H1 (cell line): ENCODE measurements at regions not wholly inside any gene's neighbourhood (a gene's known extent, or its start where the extent isn't known, plus 50 kb on each side); places are given as distances from the start of the nearest gene placed in this dataset.

Source experiments
- CTCF ChIA-PET: fragments of 300-600 bp; sonication (Branson Sonifier 250); formaldehyde crosslinking; loops from one replicate; lab custom pipeline; 2021; ENCODE audit not compliant: partially characterized antibody; lab: Charles Lee
- POLR2A ChIA-PET: fragments of 300-600 bp; sonication (Branson Sonifier 250); formaldehyde crosslinking; loops from one replicate; lab custom pipeline; 2021; ENCODE audit warnings: inconsistent platforms; ENCODE audit not compliant: partially characterized antibody; lab: Charles Lee
- DNase-seq, 2 experiments: peaks; one replicate each; pipeline versions ENCODE4 v3.0.0 to v3.0.0-alpha.2; 2010 to 2022; ENCODE audit warnings: low spot score in 2 of 2, low read depth in 1 of 2, mixed read lengths in 1 of 2
- FAIRE-seq: peaks from 2 replicates; lab custom pipeline; 2011; peaks lifted over from hg19 to GRCh38; lab: Jason Lieb, UNC
- H2AFZ ChIP-seq: 2 replicates; pipeline ENCODE4 v1.8.1; 2012; ENCODE audit warnings: low read length, inconsistent platforms
- H2AK5ac ChIP-seq: 2 replicates; pipeline ENCODE4 v1.6.1; 2013; ENCODE audit warnings: low read depth, low read length
- H2BK120ac ChIP-seq: replicated peaks from 2 replicates; pipeline ENCODE3; 2013; ENCODE audit warnings: low read depth, low read length, inconsistent platforms
- H2BK12ac ChIP-seq: 2 replicates; pipeline ENCODE4 v1.6.1; 2013; ENCODE audit warnings: low read depth, low read length
- H2BK15ac ChIP-seq: 2 replicates; pipeline ENCODE4 v1.6.1; 2013; ENCODE audit warnings: low read length
- H2BK20ac ChIP-seq: 2 replicates; pipeline ENCODE4 v1.6.1; 2013; ENCODE audit warnings: low read length
- H2BK5ac ChIP-seq: 2 replicates; pipeline ENCODE4 v1.6.1; 2013; ENCODE audit warnings: low read depth, low read length
- H3K14ac ChIP-seq: 2 replicates; pipeline ENCODE4 v1.6.1; 2013; ENCODE audit warnings: inconsistent platforms; ENCODE audit not compliant: insufficient read length
- H3K18ac ChIP-seq: 2 replicates; pipeline ENCODE4 v1.6.1; 2013; ENCODE audit warnings: low read length; ENCODE audit errors: extremely low read depth
- H3K23ac ChIP-seq: 2 replicates; pipeline ENCODE4 v1.6.1; 2013; ENCODE audit warnings: inconsistent platforms; ENCODE audit not compliant: insufficient read length
- H3K23me2 ChIP-seq: 2 replicates; pipeline ENCODE4 v1.6.1; 2013; ENCODE audit warnings: low read depth, low read length
- H3K27ac ChIP-seq: 2 replicates; pipeline ENCODE4 v1.6.1; 2011; ENCODE audit warnings: low read depth, low read length, inconsistent platforms
- H3K27me3 ChIP-seq, 4 experiments: replicated peaks in 1 of 4; 1 replicate in 1 of 4; 2 replicates in 3 of 4; pipeline versions ENCODE4 v1.6.1 to v1.8.1; 2011 to 2013; ENCODE audit warnings: low read length in 3 of 4, mild to moderate bottlenecking in 3 of 4, inconsistent platforms in 2 of 4, mixed read lengths in 2 of 4, moderate library complexity in 1 of 4; ENCODE audit not compliant: control insufficient read depth in 3 of 4, insufficient read depth in 3 of 4; ENCODE audit errors: extremely low read depth in 1 of 4
- H3K36me3 ChIP-seq, 4 experiments: 2 replicates each; pipeline versions ENCODE4 v1.6.1 to v1.8.1; 2011 to 2013; ENCODE audit warnings: mild to moderate bottlenecking in 4 of 4, low read length in 3 of 4, moderate library complexity in 2 of 4, control low read depth in 1 of 4, inconsistent platforms in 1 of 4; ENCODE audit not compliant: insufficient read depth in 4 of 4, control insufficient read depth in 2 of 4
- H3K4ac ChIP-seq: replicated peaks from 2 replicates; pipeline ENCODE3; 2013; ENCODE audit warnings: low read length, low read depth, mixed read lengths, inconsistent platforms; ENCODE audit not compliant: insufficient read length
- H3K4me1 ChIP-seq, 4 experiments: replicated peaks in 1 of 4; 1 replicate in 1 of 4; 2 replicates in 3 of 4; pipeline versions ENCODE4 v1.6.1 to v1.8.1; 2011 to 2013; ENCODE audit warnings: low read length in 3 of 4, inconsistent platforms in 2 of 4, mixed read lengths in 1 of 4; ENCODE audit not compliant: insufficient read depth in 4 of 4, control insufficient read depth in 3 of 4
- H3K4me2 ChIP-seq, 2 experiments: 2 replicates each; pipeline versions ENCODE4 v1.6.1 to v1.8.1; 2011 to 2013; ENCODE audit warnings: low read depth in 2 of 2, low read length in 2 of 2, control low read depth in 1 of 2, inconsistent platforms in 1 of 2, mild to moderate bottlenecking in 1 of 2; ENCODE audit not compliant: insufficient read depth in 1 of 2
- H3K4me3 ChIP-seq, 4 experiments: fragments of 200-600, 300-600 bp in 1 of 4; sonication (generic), shearing (Covaris generic), sonication (Bioruptor Twin) in 1 of 4; 2 replicates each; pipeline versions ENCODE4 v1.5.1 to v1.8.1; 2011 to 2016; ENCODE audit warnings: low read length in 4 of 4, low read depth in 3 of 4, control low read depth in 2 of 4, inconsistent platforms in 2 of 4, mild to moderate bottlenecking in 2 of 4, mixed read lengths in 1 of 4, moderate library complexity in 1 of 4; ENCODE audit not compliant: insufficient read depth in 2 of 4; ENCODE audit errors: extremely low read depth in 1 of 4
- H3K56ac ChIP-seq: replicated peaks from 2 replicates; pipeline ENCODE3; 2013; ENCODE audit warnings: low read depth, mild to moderate bottlenecking, mixed read lengths, low read length, inconsistent platforms; ENCODE audit not compliant: insufficient read length
- H3K79me1 ChIP-seq: 2 replicates; pipeline ENCODE4 v1.6.1; 2013; ENCODE audit warnings: low read depth, low read length, control low read depth
- H3K79me2 ChIP-seq, 2 experiments: 2 replicates each; pipeline versions ENCODE4 v1.6.1 to v1.8.1; 2012 to 2013; ENCODE audit warnings: low read length in 2 of 2, mild to moderate bottlenecking in 2 of 2, inconsistent platforms in 1 of 2; ENCODE audit not compliant: insufficient read depth in 2 of 2, control insufficient read depth in 1 of 2
- H3K9ac ChIP-seq, 4 experiments: replicated peaks in 1 of 4; 1 replicate in 1 of 4; 2 replicates in 3 of 4; pipeline versions ENCODE4 v1.6.1 to v1.8.1; 2011 to 2013; ENCODE audit warnings: low read depth in 3 of 4, low read length in 3 of 4, control low read depth in 2 of 4, mild to moderate bottlenecking in 2 of 4, moderate library complexity in 2 of 4, inconsistent platforms in 1 of 4; ENCODE audit errors: extremely low read depth in 1 of 4
- H3K9me3 ChIP-seq, 2 experiments: 2 replicates each; pipeline versions ENCODE4 v1.6.1 to v1.8.1; 2012 to 2013; ENCODE audit warnings: mild to moderate bottlenecking in 2 of 2, moderate library complexity in 2 of 2, control low read depth in 1 of 2, inconsistent platforms in 1 of 2, low read depth in 1 of 2, low read length in 1 of 2, mixed read lengths in 1 of 2; ENCODE audit not compliant: insufficient read depth in 2 of 2
- H4K20me1 ChIP-seq, 2 experiments: replicated peaks in 1 of 2; 2 replicates each; pipeline versions ENCODE3 to v1.8.1; 2011 to 2013; ENCODE audit warnings: inconsistent platforms in 2 of 2, low read length in 2 of 2, mild to moderate bottlenecking in 1 of 2; ENCODE audit not compliant: insufficient read depth in 2 of 2, control insufficient read depth in 1 of 2
- H4K5ac ChIP-seq: 2 replicates; pipeline ENCODE4 v1.6.1; 2013; ENCODE audit warnings: low read length, low read depth, mixed read lengths, inconsistent platforms; ENCODE audit not compliant: insufficient read length
- H4K8ac ChIP-seq: 2 replicates; pipeline ENCODE4 v1.8.0; 2013; ENCODE audit warnings: mild to moderate bottlenecking, moderate library complexity, low read length, inconsistent platforms; ENCODE audit not compliant: insufficient read depth; ENCODE audit errors: extremely low read depth
- H4K91ac ChIP-seq: replicated peaks from 2 replicates; pipeline ENCODE3; 2013; ENCODE audit warnings: low read length, mixed read lengths, inconsistent platforms; ENCODE audit not compliant: insufficient read length
- GTF2F1 ChIP-seq: IDR thresholded peaks from 2 replicates; pipeline ENCODE4 v1.6.1; 2012; ENCODE audit warnings: low read depth, low read length, improper control_type of control experiment, borderline replicate concordance
- HDAC2 ChIP-seq, 2 experiments: fragments of 300-600 bp in 1 of 2; sonication (generic) in 1 of 2; IDR thresholded peaks; 2 replicates each; pipeline ENCODE4 v1.6.1; 2011 to 2012; ENCODE audit warnings: low read depth in 2 of 2, low read length in 2 of 2, mild to moderate bottlenecking in 2 of 2, moderate library complexity in 2 of 2, borderline replicate concordance in 1 of 2, inconsistent platforms in 1 of 2
- RXRA ChIP-seq: IDR thresholded peaks from 2 replicates; pipeline ENCODE4 v1.6.1; 2011; ENCODE audit warnings: low read depth, mild to moderate bottlenecking, low read length, moderate library complexity; ENCODE audit not compliant: insufficient read depth
- SIN3A ChIP-seq, 2 experiments: IDR thresholded peaks in 1 of 2; conservative IDR thresholded peaks in 1 of 2; 2 replicates each; pipeline ENCODE4 v1.6.1; 2011 to 2012; ENCODE audit warnings: low read length in 2 of 2, improper control_type of control experiment in 1 of 2, low read depth in 1 of 2, mild to moderate bottlenecking in 1 of 2
- SIX5 ChIP-seq: IDR thresholded peaks from 2 replicates; pipeline ENCODE4 v1.6.1; 2011; ENCODE audit warnings: mild to moderate bottlenecking, low read depth, low read length
- SP2 ChIP-seq: IDR thresholded peaks from 2 replicates; pipeline ENCODE4 v1.6.1; 2012; ENCODE audit warnings: mild to moderate bottlenecking, low read length, inconsistent platforms
- TCF12 ChIP-seq: IDR thresholded peaks from 2 replicates; pipeline ENCODE4 v1.6.1; 2011; ENCODE audit warnings: low read depth, mild to moderate bottlenecking, low read length
- WGBS, 2 experiments: shearing (Covaris generic) in 1 of 2; methylation state at CpG; one replicate each; pipeline versions ENCODE4 v1.1.6 to v1.1.7; 2013 to 2015; ENCODE audit warnings: low lambda C conversion rate in 2 of 2, mixed read lengths in 2 of 2, inconsistent platforms in 1 of 2, low coverage in 1 of 2, missing lambda C conversion rate in 1 of 2; ENCODE audit not compliant: insufficient replicate concordance in 2 of 2, insufficient coverage in 1 of 2, insufficient read length in 1 of 2; ENCODE audit errors: extremely low coverage in 1 of 2, missing lambda C conversion rate in 1 of 2; 5-methylcytosine and 5-hydroxymethylcytosine counted together
- TF ChIP-seq, protein P1 (sequence below): IDR thresholded peaks from 2 replicates; pipeline ENCODE4 v1.6.1; 2011; ENCODE audit warnings: low read depth, mild to moderate bottlenecking, low read length; ENCODE audit not compliant: insufficient read depth
- TF ChIP-seq, protein P2 (sequence below): IDR thresholded peaks from 2 replicates; pipeline ENCODE4 v1.6.1; 2011; ENCODE audit warnings: low read length, improper control_type of control experiment

- Histone ChIP-seq H2BK5ac (peak overlapping the region; percentile 41; the same call in 1 of the 2 replicates), H2BK120ac (peak overlapping the region; percentile 86), H3K23me2 (peaks cover 6% of the 10 kb centered on the region), H3K27me3 (no peaks in the 10 kb centered on the region), H3K18ac (peak overlapping the region; percentile 40), H2BK20ac (no peak overlapping the region), H3K79me2 (peaks cover 0 to 20% of the 10 kb centered on the region in 2 experiments; a peak in 2 of 4 replicates), H4K5ac (peak overlapping the region; percentile 79), H4K91ac (peak overlapping the region; percentile 83), H2BK15ac (no peak overlapping the region), H2AK5ac (no peak overlapping the region), H3K14ac (no peak overlapping the region), H3K56ac (peak overlapping the region; percentile 94), H4K20me1 (peaks cover 1 to 4% of the 10 kb centered on the region in 2 experiments), H3K79me1 (no peaks in the 10 kb centered on the region), H3K23ac (no peak overlapping the region), H2AFZ (no peak overlapping the region), H3K4me2 (peak overlapping the region; percentile 69 to 85), H2BK12ac (no peak overlapping the region; the same call in 1 of the 2 replicates), H3K9ac (peak overlapping the region; percentile 93 to 98 (median 96)), H3K4ac (no peak overlapping the region), H3K36me3 (no peaks in the 10 kb centered on the region), H3K4me3 (peak overlapping the region; percentile 90 to 100 (median 92)), H3K4me1 (peaks cover 0 to 3% (median 3%) of the 10 kb centered on the region in 4 experiments; a peak in 5 of 7 replicates), H4K8ac (peak overlapping the region; percentile 85), H3K27ac (peak overlapping the region; percentile 97), H3K9me3 (no peaks in the 10 kb centered on the region)
- DNase-seq (peak; percentile 67 to 95), FAIRE-seq (no peak)
- ChIA-PET POLR2A (interaction anchor here (0.8 to 20.9 kb wide), 39 partner anchors 9 to 1738 kb away, joined by 3 to 2060 read pairs (median 36); partner anchors contain the start of gene HFE), CTCF (interaction anchor here (0.8 to 1.1 kb wide), 2 partner anchors 91 to 93 kb away, joined by 3 read pairs; no protein-coding TSS in a partner anchor)
- WGBS, 2 experiments = 1% methylated on average over 61 of the region's 61 CpGs; no CpG with 5 or more reads in 1 of the 2 experiments
- TF ChIP-seq SIX5 = no peak
- TF ChIP-seq GTF2F1 = peak; percentile 99
- peak; percentile 56 to 83; a peak in 3 of 4 replicates for TF ChIP-seq SIN3A (conservative IDR thresholded peaks at IDR 0.05 in 1 of 2, IDR thresholded peaks at IDR 0.05 in 1 of 2; ENCODE audit: low read depth in 1 of 2, low read length in 2 of 2)
- TF ChIP-seq, protein P1, sequence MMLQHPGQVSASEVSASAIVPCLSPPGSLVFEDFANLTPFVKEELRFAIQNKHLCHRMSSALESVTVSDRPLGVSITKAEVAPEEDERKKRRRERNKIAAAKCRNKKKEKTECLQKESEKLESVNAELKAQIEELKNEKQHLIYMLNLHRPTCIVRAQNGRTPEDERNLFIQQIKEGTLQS = no peak
- TF ChIP-seq, protein P2, sequence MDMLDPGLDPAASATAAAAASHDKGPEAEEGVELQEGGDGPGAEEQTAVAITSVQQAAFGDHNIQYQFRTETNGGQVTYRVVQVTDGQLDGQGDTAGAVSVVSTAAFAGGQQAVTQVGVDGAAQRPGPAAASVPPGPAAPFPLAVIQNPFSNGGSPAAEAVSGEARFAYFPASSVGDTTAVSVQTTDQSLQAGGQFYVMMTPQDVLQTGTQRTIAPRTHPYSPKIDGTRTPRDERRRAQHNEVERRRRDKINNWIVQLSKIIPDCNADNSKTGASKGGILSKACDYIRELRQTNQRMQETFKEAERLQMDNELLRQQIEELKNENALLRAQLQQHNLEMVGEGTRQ = 0 out of 2 replicates have a peak, but pooled peaks have one; percentile 43
- peak; percentile 68; the same call in 1 of the 2 replicates for TF ChIP-seq TCF12
- TF ChIP-seq HDAC2 (IDR thresholded peaks at IDR 0.05; ENCODE audit: borderline replicate concordance in 1 of 2, low read depth in 2 of 2, low read length in 2 of 2) = no peak
- no peak for TF ChIP-seq RXRA
- no peak for TF ChIP-seq SP2
Measured at GRCh38 chr6:26156105-26156849, 69.0 kb downstream of the HFE start.
